ENCODE measurements at regions not wholly inside any gene's neighbourhood (a gene's known extent, or its start where the extent isn't known, plus 50 kb on each side); places are given as distances from the start of the nearest gene placed in this dataset.

DNA sequence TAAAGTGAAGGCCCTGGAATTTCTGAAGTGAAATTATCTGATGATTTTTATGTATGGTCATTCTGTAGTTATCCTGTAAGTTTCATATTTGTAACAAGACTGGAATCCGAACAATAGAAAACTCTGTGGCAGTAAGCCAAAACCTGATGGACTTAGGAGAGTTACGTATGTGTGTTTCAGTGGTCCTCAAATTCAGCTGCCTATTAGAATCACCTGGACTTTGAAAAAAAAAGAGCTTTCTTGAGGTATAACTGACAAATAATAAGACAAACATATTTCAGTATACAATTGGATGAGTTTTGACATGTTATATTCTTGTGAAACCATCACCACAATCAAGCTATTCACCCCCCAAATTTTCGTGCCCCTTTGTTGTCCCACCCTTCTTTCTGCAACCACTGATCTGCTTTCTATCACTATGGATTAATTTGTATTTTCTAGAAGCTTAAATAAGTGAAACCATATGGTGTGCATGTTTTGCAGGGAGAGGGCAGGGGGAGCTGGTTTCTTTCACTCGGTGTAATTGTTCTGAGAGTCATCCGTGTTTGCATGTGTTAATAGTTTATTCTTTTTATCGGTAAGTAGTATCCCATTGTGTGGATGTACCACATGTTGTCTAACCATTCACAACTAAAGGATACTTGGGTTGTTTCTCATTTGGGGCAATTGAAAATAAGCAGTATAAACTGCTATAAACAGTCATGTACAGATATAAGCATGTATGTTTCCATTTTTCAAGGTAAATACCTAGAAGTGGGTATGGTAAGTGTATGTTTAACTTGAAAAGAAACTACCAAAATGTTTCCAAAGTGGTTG, 50.2 kb upstream of the EML4 start:
- TF ChIP-seq, protein P1, sequence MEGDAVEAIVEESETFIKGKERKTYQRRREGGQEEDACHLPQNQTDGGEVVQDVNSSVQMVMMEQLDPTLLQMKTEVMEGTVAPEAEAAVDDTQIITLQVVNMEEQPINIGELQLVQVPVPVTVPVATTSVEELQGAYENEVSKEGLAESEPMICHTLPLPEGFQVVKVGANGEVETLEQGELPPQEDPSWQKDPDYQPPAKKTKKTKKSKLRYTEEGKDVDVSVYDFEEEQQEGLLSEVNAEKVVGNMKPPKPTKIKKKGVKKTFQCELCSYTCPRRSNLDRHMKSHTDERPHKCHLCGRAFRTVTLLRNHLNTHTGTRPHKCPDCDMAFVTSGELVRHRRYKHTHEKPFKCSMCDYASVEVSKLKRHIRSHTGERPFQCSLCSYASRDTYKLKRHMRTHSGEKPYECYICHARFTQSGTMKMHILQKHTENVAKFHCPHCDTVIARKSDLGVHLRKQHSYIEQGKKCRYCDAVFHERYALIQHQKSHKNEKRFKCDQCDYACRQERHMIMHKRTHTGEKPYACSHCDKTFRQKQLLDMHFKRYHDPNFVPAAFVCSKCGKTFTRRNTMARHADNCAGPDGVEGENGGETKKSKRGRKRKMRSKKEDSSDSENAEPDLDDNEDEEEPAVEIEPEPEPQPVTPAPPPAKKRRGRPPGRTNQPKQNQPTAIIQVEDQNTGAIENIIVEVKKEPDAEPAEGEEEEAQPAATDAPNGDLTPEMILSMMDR (optimal IDR thresholded peaks at IDR 0.05 in 1 of 3, IDR thresholded peaks at IDR 0.05 in 1 of 3, conservative IDR thresholded peaks at IDR 0.05 in 1 of 3; ENCODE audit: extremely low read depth in 1 of 3, insufficient read depth in 2 of 3, low read length in 3 of 3) = no peak
- no peak for TF ChIP-seq EZH2 (IDR thresholded peaks at IDR 0.05; ENCODE audit: low read length)
